Right lobe of liver (tissue), 4 donors: ENCODE measurements at regions not wholly inside any gene's neighbourhood (a gene's known extent, or its start where the extent isn't known, plus 50 kb on each side); places are given as distances from the start of the nearest gene placed in this dataset.

Experiments
- POLR2A ChIP-seq: fragments of 450-650 bp; IDR thresholded peaks from one replicate; pipeline ENCODE4 v1.6.1; 2017; ENCODE audit warnings: antibody characterized with exemption, mild to moderate bottlenecking
- TF ChIP-seq, protein P1 (sequence below), 4 donors: fragments of 200-600 bp in 3 of 4; fragments of 450-650 bp in 1 of 4; IDR thresholded peaks; one replicate each; pipeline versions ENCODE4 v1.5.1 to v1.8.0; 2016 to 2022; ENCODE audit warnings: antibody characterized with exemption in 4 of 4, mild to moderate bottlenecking in 2 of 4
- donor health status: DM: no; HTN: no; CAD: no.
- donor health status: DM: no; HTN: no; CAD: no.
- donor health status: DM: no; HTN: yes; CAD: no.

- no peak for TF ChIP-seq POLR2A
- TF ChIP-seq, protein P1, sequence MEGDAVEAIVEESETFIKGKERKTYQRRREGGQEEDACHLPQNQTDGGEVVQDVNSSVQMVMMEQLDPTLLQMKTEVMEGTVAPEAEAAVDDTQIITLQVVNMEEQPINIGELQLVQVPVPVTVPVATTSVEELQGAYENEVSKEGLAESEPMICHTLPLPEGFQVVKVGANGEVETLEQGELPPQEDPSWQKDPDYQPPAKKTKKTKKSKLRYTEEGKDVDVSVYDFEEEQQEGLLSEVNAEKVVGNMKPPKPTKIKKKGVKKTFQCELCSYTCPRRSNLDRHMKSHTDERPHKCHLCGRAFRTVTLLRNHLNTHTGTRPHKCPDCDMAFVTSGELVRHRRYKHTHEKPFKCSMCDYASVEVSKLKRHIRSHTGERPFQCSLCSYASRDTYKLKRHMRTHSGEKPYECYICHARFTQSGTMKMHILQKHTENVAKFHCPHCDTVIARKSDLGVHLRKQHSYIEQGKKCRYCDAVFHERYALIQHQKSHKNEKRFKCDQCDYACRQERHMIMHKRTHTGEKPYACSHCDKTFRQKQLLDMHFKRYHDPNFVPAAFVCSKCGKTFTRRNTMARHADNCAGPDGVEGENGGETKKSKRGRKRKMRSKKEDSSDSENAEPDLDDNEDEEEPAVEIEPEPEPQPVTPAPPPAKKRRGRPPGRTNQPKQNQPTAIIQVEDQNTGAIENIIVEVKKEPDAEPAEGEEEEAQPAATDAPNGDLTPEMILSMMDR (IDR thresholded peaks at IDR 0.05) = no peak
Observed at GRCh38 chr3:74282202-74282601, 332.3 kb downstream of the CNTN3 start.
